Type B pancreatic cell (in vitro differentiated cells): ENCODE measurements at regions not wholly inside any gene's neighbourhood (a gene's known extent, or its start where the extent isn't known, plus 50 kb on each side); places are given as distances from the start of the nearest gene placed in this dataset.

Source experiments
- DNase-seq: peaks from one replicate; pipeline ENCODE4 v3.0.0; 2021; ENCODE audit warnings: mixed read lengths; ENCODE audit not compliant: unreplicated experiment; ENCODE audit errors: extremely low spot score
- H3K27ac Mint-ChIP-seq: 2 replicates; pipeline ENCODE4 v1.8.0; 2021; ENCODE audit warnings: mild to moderate bottlenecking, mixed read lengths
- H3K27me3 Mint-ChIP-seq: 2 replicates; pipeline ENCODE4 v1.8.0; 2021; ENCODE audit warnings: mixed read lengths
- H3K36me3 Mint-ChIP-seq: 2 replicates; pipeline ENCODE4 v1.8.0; 2021; ENCODE audit warnings: mixed read lengths
- H3K4me1 Mint-ChIP-seq: one replicate; pipeline ENCODE4 v1.8.0; 2021; ENCODE audit warnings: mixed read lengths; ENCODE audit not compliant: unreplicated experiment
- H3K4me3 Mint-ChIP-seq: 2 replicates; pipeline ENCODE4 v1.8.0; 2021; ENCODE audit warnings: mild to moderate bottlenecking, mixed read lengths
- H3K9me3 Mint-ChIP-seq: 2 replicates; pipeline ENCODE4 v1.8.0; 2021; ENCODE audit warnings: mixed read lengths
- CTCF ChIP-seq: fragments of 200-600 bp; sonication (generic); conservative IDR thresholded peaks from 2 replicates; pipeline ENCODE4 v1.5.0; 2021; ENCODE audit warnings: antibody characterized with exemption, mild to moderate bottlenecking

GRCh38 chr15:53225781-53226180 lies 435.6 kb upstream of the ONECUT1 start:
- Mint-ChIP-seq H3K4me3 (no peak overlapping the region), H3K9me3 (no peaks in the 10 kb centered on the region), H3K27ac (no peak overlapping the region), H3K36me3 (no peaks in the 10 kb centered on the region), H3K4me1 (no peaks in the 10 kb centered on the region), H3K27me3 (peaks cover 28% of the 10 kb centered on the region)
- TF ChIP-seq CTCF: no peak
- no peak for DNase-seq

- Mint-ChIP-seq H3K4me1 (no peaks in the 10 kb centered on the region), H3K4me3 (no peak overlapping the region), H3K27ac (no peak overlapping the region), H3K27me3 (peaks cover 25% of the 10 kb centered on the region), H3K9me3 (no peaks in the 10 kb centered on the region), H3K36me3 (no peaks in the 10 kb centered on the region)
- DNase-seq: no peak
- no peak for TF ChIP-seq CTCF
These were observed 434.2 kb upstream of the ONECUT1 start for GRCh38 chr15:53224371-53224770.

GRCh38 chr15:53223815-53224214 lies 433.7 kb upstream of the ONECUT1 start:
- TF ChIP-seq CTCF: no peak
- no peaks in the 10 kb centered on the region for H3K36me3 Mint-ChIP-seq
- no peaks in the 10 kb centered on the region for H3K9me3 Mint-ChIP-seq
- H3K27ac Mint-ChIP-seq: no peak overlapping the region
- DNase-seq: no peak
- peaks cover 26% of the 10 kb centered on the region for H3K27me3 Mint-ChIP-seq
- no peak overlapping the region for H3K4me3 Mint-ChIP-seq
- no peaks in the 10 kb centered on the region for H3K4me1 Mint-ChIP-seq

GRCh38 chr15:53218666-53219580 lies 428.8 kb upstream of the ONECUT1 start:
- no peak overlapping the region for H3K27ac Mint-ChIP-seq
- H3K27me3 Mint-ChIP-seq: peaks cover 40% of the 10 kb centered on the region
- H3K36me3 Mint-ChIP-seq: no peaks in the 10 kb centered on the region
- DNase-seq: no peak
- H3K4me3 Mint-ChIP-seq: no peak overlapping the region
- no peaks in the 10 kb centered on the region for H3K4me1 Mint-ChIP-seq
- no peaks in the 10 kb centered on the region for H3K9me3 Mint-ChIP-seq
- no peak for TF ChIP-seq CTCF

- peaks cover 30% of the 10 kb centered on the region for H3K27me3 Mint-ChIP-seq
- no peak for DNase-seq
- H3K27ac Mint-ChIP-seq: no peak overlapping the region
- no peaks in the 10 kb centered on the region for H3K9me3 Mint-ChIP-seq
- H3K36me3 Mint-ChIP-seq: no peaks in the 10 kb centered on the region
- H3K4me3 Mint-ChIP-seq: no peak overlapping the region
- no peaks in the 10 kb centered on the region for H3K4me1 Mint-ChIP-seq
- no peak for TF ChIP-seq CTCF
These were observed 425.9 kb upstream of the ONECUT1 start for GRCh38 chr15:53216036-53216435.
